Mucosa of stomach (tissue), 1 donor: ENCODE measurements at regions not wholly inside any gene's neighbourhood (a gene's known extent, or its start where the extent isn't known, plus 50 kb on each side); places are given as distances from the start of the nearest gene placed in this dataset.
"Not testable (repeated sequence)": the region's sequence is repeated elsewhere in the genome, so short reads cannot be mapped to it uniquely, and the experiment has no call there.

ENCODE experiments used
- H3K27me3 ChIP-seq: one replicate; pipeline ENCODE4 v1.7.0; 2013; ENCODE audit warnings: mild to moderate bottlenecking, low read length; ENCODE audit not compliant: control insufficient read depth, insufficient read depth
- H3K36me3 ChIP-seq: one replicate; pipeline ENCODE4 v1.7.0; 2013; ENCODE audit warnings: low read length; ENCODE audit not compliant: control insufficient read depth, insufficient read depth
- H3K4me1 ChIP-seq: one replicate; pipeline ENCODE4 v1.7.0; 2013; ENCODE audit warnings: mild to moderate bottlenecking, low read length; ENCODE audit not compliant: control insufficient read depth, insufficient read depth
- H3K4me3 ChIP-seq: one replicate; pipeline ENCODE4 v1.7.0; 2013; ENCODE audit warnings: low read length
- H3K9ac ChIP-seq: one replicate; pipeline ENCODE4 v1.7.0; 2013; ENCODE audit warnings: mild to moderate bottlenecking, low read length, moderate library complexity
- H3K9me3 ChIP-seq: one replicate; pipeline ENCODE4 v1.7.0; 2013; ENCODE audit warnings: mild to moderate bottlenecking, low read length, moderate library complexity; ENCODE audit not compliant: control insufficient read depth
- donor health status: Pancreatic carcinoma.

DNA sequence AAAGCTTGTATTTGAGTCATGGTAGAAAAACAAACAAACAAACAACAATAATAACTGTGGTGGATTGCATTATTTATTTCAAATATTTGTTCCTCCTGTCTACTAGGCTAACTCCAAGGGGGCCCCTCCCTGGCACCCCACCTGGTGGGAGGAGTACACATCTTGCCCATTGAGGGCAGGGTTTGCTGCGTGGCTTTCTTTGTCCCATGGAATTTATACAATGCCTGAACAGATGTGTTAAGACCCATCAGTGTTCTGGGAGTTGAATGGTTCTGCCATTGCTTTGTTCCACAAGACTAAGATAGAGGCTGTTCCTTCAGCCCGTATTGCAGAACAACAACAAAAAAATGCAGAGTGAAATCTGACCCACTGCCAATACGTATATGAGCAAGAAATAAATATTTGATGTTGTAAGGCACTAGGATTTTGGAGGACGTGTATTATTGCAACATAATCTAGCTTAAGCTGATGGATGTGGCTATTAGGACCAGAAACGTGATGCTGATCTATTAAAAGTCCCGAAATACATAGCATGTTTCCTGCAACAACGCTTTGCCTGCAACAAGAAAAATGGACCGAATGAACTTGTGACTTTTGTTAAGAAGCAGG lies 119.1 kb upstream of the JCAD start:
- Histone ChIP-seq H3K9ac (no peak overlapping the region), H3K9me3 (no peaks in the 10 kb centered on the region), H3K4me1 (no peaks in the 10 kb centered on the region), H3K4me3 (no peak overlapping the region), H3K36me3 (no peaks in the 10 kb centered on the region), H3K27me3 (no peaks in the 10 kb centered on the region)

DNA sequence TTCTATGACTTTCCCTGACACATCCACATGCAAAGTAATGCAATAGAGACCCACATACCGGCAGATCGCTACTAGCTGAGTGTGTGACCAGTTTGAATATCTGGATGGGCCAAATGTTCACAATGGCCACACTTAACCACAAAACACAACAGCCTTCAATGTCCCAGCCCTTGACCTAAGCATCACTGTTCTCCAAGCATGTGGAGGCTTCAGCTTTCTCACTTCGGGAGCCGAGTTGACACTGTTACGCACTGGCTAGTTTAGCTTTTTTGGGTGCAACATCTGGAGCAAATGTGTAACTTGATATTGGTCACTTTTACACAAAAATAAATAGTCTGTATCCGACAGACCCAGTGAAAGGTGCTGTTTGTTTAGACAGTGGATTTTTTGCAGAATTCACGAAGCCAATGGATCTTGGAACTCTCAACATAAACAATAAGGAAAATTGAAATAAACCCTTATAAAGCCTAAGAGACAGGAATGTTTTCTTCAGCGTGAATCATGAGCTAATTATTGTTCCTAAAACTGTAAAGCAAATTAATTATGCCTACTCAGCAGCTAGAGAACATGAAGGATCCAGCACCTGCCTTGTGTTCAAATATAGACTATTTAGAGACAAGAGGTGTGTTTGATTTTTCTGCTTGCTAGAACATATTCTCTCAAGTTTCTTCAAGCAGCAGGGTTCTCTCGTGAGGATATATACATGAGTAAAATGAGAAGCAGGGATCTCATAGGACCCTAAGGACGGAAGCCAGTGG lies 117.6 kb upstream of the JCAD start:
- Histone ChIP-seq H3K36me3 (no peaks in the 10 kb centered on the region), H3K4me1 (no peaks in the 10 kb centered on the region), H3K9me3 (no peaks in the 10 kb centered on the region), H3K9ac (no peak overlapping the region), H3K4me3 (no peak overlapping the region), H3K27me3 (no peaks in the 10 kb centered on the region)

DNA sequence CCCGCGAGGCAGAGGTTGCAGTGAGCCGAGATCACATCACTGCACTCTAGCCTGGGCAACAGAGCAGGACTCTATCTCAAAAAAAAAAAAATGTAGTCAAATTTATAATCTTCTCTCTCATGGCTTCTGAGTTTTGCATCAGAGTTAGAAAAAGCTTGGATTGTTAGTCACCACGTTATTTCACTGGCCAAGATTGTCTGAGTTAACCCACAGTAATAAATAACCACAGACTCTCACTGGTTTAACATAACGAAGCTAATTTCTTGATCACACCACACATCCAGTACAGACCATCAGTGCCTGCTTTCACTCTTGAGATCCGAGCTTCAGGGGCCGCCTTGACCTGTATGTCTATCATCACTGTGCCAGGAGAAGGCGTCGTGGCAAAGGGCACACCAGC lies 116.8 kb upstream of the JCAD start:
- Histone ChIP-seq H3K27me3 (no peaks in the 10 kb centered on the region), H3K9ac (no peak overlapping the region), H3K36me3 (no peaks in the 10 kb centered on the region), H3K4me3 (no peak overlapping the region), H3K9me3 (no peaks in the 10 kb centered on the region), H3K4me1 (no peaks in the 10 kb centered on the region)

DNA sequence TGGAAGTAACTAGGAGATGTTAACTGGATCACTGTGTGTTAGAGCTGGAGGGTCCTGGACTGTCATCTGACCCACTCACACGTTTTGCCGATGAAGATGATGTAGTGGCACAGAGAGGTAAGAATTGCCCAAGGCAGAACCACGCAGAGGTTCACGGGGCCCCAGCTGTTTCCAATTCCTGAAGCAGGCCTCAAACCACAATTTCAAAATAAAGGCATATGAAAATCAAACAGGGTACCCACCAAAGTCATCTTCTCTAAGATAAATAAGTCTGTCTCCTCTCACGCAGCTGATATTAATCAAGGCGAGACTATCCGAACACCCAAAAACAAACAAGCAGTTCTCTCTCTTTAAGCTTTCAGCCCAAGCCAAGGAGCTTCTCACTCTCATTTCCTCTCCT lies 113.3 kb upstream of the JCAD start:
- Histone ChIP-seq H3K4me1 (no peaks in the 10 kb centered on the region), H3K9ac (no peak overlapping the region), H3K36me3 (no peaks in the 10 kb centered on the region), H3K9me3 (no peaks in the 10 kb centered on the region), H3K27me3 (no peaks in the 10 kb centered on the region), H3K4me3 (no peak overlapping the region)

DNA sequence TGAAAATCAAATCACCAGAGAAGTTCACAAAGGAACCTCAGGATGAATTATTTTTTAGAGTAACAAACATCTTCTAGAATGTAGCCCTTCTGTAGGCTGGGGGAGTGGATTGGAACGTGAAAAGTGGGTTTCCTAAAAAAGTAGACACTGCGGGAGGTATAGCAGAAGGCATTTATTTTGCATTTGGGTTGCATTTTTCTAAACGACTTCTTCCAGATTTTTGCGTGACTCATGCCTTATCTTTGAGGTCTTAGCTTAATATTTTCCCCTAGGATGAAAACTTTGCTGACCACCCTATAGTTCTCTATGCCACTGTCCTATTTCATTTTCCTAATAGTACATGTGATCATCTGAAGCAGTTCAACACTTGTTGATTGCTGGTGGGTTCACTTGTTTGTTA lies 112.7 kb upstream of the JCAD start:
- H3K4me1 ChIP-seq, result no peaks in the 10 kb centered on the region
- no peak overlapping the region for H3K4me3 ChIP-seq
- no peaks in the 10 kb centered on the region for H3K36me3 ChIP-seq

DNA sequence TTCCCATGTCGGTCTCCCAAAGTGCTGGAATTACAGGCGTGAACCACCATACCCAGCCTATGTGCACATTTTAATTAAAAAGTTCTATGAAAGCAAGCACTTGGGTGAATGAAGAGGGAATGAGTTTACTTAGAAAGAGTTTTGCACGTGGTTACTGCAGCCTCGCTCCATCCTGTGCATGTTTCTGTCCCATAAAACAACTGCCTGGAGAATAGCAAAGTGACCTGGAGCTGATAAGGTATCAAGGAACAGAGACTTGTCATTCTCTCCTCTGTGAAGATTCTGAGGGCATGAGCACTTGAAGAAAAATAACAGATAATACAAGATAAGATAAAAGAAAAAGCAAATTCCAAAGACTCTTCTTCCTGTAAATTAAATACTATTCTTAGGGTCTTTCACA lies 112.2 kb upstream of the JCAD start:
- Histone ChIP-seq H3K36me3 (no peaks in the 10 kb centered on the region), H3K9ac (no peak overlapping the region), H3K9me3 (no peaks in the 10 kb centered on the region), H3K4me3 (no peak overlapping the region), H3K27me3 (no peaks in the 10 kb centered on the region), H3K4me1 (no peaks in the 10 kb centered on the region)

More for the DNA sequence above, 112.7 kb upstream of the JCAD start:
- H3K9me3 ChIP-seq, result no peaks in the 10 kb centered on the region
- no peaks in the 10 kb centered on the region for H3K27me3 ChIP-seq
- H3K9ac ChIP-seq, result no peak overlapping the region

DNA sequence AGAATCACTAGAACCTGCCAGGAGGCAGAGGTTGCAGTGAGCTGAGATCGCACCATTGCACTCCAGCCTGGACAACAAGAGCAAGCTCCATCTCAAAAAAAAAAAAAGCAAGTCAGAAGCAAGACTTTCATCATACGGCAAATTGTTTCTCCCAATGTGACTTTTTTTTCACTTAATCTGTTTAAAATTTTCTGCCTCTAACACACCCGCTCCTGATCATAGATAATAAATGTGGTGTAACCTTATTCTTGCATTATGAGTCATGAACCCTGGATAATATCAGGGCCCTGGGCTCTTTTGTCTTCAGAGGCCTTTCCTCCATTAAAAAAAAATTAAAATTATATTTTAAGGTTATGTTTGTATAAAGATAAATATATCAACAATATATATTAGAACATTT lies 111.4 kb upstream of the JCAD start:
- Histone ChIP-seq H3K9me3 (no peaks in the 10 kb centered on the region), H3K9ac (no peak overlapping the region), H3K4me3 (no peak overlapping the region), H3K4me1 (no peaks in the 10 kb centered on the region), H3K27me3 (no peaks in the 10 kb centered on the region), H3K36me3 (no peaks in the 10 kb centered on the region)

DNA sequence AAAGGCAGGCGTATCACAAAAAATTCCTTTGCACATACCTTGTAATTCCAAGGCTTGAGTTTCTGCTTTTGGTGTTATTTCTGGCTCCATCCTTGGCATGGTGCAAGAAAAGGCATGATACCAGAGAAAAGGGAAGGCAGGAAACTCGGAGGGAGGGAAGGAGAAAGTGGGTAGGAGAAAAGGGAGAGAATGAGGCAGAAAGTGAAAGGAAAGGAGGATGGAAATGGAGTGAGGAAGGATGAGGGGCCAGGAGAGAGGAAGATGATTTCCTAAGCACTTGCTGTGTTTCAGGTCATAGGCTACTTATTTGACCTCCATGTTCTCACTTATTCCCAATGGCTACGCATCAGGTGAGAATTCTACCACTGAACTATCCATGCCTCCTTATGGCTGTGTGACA lies 110.8 kb upstream of the JCAD start:
- H3K4me3 ChIP-seq, result no peak overlapping the region
- H3K36me3 ChIP-seq, result no peaks in the 10 kb centered on the region
- no peak overlapping the region for H3K9ac ChIP-seq
- H3K9me3 ChIP-seq, result no peaks in the 10 kb centered on the region
- no peaks in the 10 kb centered on the region for H3K4me1 ChIP-seq
- H3K27me3 ChIP-seq, result no peaks in the 10 kb centered on the region

DNA sequence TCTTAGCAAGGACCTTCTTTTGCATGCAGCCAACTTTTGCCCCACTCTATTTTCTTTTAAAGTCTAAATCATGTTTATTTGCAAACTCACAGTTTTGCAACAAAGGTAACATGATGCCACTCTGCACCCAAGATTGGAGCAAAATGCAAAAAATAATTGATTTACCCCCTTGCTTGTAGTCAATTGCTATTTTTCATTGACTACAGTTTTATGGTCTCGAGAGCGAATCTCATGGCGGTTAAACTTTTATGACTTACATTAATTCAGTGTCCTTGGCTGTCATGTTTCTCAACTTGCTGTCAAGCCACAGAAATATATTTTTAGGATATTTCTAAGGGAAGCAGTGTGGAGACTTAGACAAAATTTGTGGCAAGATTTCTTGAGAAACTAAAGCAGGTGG lies 110.0 kb upstream of the JCAD start:
- Histone ChIP-seq H3K36me3 (no peaks in the 10 kb centered on the region), H3K27me3 (no peaks in the 10 kb centered on the region), H3K4me1 (no peaks in the 10 kb centered on the region), H3K4me3 (no peak overlapping the region), H3K9ac (no peak overlapping the region), H3K9me3 (no peaks in the 10 kb centered on the region)

DNA sequence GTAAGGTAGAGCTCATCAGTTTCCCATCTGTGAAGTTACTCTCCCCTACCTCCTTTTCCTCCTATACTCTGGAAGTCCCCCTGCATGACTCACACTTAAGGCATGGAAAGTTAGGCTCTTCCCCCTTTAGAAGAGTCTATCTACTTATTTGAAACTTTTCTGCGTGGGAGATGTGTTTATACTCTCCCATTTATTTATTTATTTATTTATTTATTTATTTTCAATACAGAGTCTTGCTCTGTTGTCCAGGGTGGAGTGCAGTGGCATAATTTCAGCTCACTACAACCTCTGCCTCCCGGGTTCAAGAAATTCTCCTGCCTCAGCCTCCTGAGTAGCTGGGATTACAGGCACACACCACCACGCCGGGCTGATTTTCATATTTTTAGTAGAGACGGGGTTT lies 107.5 kb upstream of the JCAD start:
- Histone ChIP-seq H3K27me3 (no peaks in the 10 kb centered on the region), H3K4me3 (no peak overlapping the region), H3K9me3 (no peaks in the 10 kb centered on the region), H3K4me1 (no peaks in the 10 kb centered on the region), H3K36me3 (no peaks in the 10 kb centered on the region), H3K9ac (no peak overlapping the region)

DNA sequence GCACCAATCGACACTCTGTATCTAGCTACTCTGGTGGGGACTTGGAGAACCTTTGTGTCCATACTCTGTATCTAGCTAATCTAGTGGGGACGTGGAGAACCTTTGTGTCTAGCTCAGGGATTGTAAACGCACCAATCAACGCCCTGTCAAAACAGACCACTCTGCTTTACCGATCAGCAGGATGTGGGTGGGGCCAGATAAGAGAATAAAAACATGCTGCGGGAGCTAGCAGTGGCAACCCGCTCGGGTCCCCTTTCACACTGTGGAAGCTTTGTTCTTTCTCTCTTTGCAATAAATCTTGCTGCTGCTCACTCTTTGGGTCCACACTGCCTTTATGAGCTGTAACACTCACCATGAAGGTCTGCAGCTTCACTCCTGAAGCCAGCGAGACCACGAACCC lies 104.0 kb upstream of the JCAD start:
- H3K4me1 ChIP-seq, H3K27me3 ChIP-seq, H3K9ac ChIP-seq, H3K9me3 ChIP-seq, H3K4me3 ChIP-seq, H3K36me3 ChIP-seq: not testable (repeated sequence)

DNA sequence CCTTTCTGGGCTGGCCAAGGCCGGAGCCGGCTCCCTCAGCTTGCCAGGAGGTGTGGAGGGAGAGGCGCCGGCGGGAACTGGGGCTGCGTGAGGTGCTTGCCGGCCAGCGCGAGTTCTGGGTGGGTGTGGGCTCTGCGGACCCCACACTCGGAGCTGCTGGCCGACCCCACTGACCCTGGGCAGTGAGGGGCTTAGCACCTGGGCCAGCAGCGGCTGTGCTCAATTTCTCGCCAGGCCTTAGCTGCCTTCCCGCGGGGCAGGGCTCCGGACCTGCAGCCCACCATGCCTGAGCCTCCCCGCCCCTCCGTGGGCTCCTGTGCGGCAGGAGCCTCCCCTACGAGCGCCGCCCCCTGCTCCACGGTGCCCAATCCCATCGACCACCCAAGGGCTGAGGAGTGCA lies 103.4 kb upstream of the JCAD start:
- H3K9ac ChIP-seq, H3K4me3 ChIP-seq, H3K36me3 ChIP-seq, H3K27me3 ChIP-seq, H3K4me1 ChIP-seq, H3K9me3 ChIP-seq: not testable (repeated sequence)
